ENCODE measurements at regions not wholly inside any gene's neighbourhood (a gene's known extent, or its start where the extent isn't known, plus 50 kb on each side); places are given as distances from the start of the nearest gene placed in this dataset.

DNA sequence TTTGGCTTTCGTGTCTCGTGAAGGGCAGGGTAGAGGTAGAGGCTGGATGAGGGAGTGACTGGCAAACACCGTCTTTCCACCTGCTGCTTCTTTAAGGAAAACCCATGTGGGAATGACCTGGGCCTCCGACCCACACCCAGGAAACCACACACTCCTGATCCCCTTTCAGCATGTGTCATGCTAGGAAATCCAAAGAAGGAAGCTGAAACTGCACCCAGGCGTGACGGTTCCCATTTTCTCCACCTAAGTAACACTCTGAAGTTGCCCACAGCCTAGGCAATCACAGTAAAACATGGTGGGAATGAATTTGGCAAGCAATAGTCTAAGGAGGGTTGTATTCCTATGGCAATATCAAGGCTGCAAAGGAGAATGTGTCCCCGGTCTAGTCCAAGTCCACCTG lies 538.4 kb upstream of the NOX3 start:
- no peak for TF ChIP-seq POLR2A (IDR thresholded peaks at IDR 0.05)
- no peak for TF ChIP-seq CTCF (IDR thresholded peaks at IDR 0.05)

All from prostate gland (tissue), 2 donors.